NB4 (cell line): ENCODE measurements at regions not wholly inside any gene's neighbourhood (a gene's known extent, or its start where the extent isn't known, plus 50 kb on each side); places are given as distances from the start of the nearest gene placed in this dataset.
"Not testable (repeated sequence)": the region's sequence is repeated elsewhere in the genome, so short reads cannot be mapped to it uniquely, and the experiment has no call there.

Experiments used
- DNase-seq: peaks from one replicate; pipeline ENCODE4 v3.0.0; 2010; ENCODE audit warnings: low read depth
- H3K4me3 ChIP-seq: one replicate; pipeline ENCODE4 v1.5.1; 2011; ENCODE audit warnings: mild to moderate bottlenecking, low read depth, low read length, moderate library complexity
- MYC ChIP-seq: IDR thresholded peaks from 2 replicates; pipeline ENCODE4 v1.6.1; 2011; ENCODE audit warnings: low read depth, low read length
- POLR2A ChIP-seq: IDR thresholded peaks from 2 replicates; pipeline ENCODE4 v1.6.1; 2011; ENCODE audit warnings: mild to moderate bottlenecking; ENCODE audit not compliant: insufficient read length; ENCODE audit errors: extremely low read depth
- TF ChIP-seq, protein P1 (sequence below): IDR thresholded peaks from 2 replicates; pipeline ENCODE4 v1.6.1; 2011; ENCODE audit warnings: low read depth, low read length
- TF ChIP-seq, protein P2 (sequence below): IDR thresholded peaks from one replicate; pipeline ENCODE4 v1.5.1; 2012; ENCODE audit warnings: low read depth, low read length

DNA sequence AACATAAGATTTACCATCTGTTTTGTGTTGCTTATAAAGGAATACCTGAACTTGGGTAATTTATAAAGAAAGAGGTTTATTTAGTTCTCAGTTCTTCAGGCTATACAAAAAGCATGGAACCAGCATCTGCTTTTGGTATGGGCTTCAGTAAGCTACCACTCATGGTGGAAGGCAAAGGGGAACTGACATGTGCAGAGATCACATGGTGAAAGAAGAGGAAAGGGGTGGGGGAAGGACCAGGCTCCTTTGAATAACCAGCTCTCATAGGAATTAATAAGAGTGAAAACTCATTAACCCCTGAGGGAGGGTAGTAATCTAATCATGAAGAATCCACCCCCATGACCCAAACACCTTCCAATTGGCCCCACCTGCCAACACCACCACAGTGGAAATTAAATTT, 89.5 kb upstream of the TMEM170B start:
- no peak overlapping the region for H3K4me3 ChIP-seq
- TF ChIP-seq, protein P1, sequence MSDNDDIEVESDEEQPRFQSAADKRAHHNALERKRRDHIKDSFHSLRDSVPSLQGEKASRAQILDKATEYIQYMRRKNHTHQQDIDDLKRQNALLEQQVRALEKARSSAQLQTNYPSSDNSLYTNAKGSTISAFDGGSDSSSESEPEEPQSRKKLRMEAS: no peak
- TF ChIP-seq, protein P2, sequence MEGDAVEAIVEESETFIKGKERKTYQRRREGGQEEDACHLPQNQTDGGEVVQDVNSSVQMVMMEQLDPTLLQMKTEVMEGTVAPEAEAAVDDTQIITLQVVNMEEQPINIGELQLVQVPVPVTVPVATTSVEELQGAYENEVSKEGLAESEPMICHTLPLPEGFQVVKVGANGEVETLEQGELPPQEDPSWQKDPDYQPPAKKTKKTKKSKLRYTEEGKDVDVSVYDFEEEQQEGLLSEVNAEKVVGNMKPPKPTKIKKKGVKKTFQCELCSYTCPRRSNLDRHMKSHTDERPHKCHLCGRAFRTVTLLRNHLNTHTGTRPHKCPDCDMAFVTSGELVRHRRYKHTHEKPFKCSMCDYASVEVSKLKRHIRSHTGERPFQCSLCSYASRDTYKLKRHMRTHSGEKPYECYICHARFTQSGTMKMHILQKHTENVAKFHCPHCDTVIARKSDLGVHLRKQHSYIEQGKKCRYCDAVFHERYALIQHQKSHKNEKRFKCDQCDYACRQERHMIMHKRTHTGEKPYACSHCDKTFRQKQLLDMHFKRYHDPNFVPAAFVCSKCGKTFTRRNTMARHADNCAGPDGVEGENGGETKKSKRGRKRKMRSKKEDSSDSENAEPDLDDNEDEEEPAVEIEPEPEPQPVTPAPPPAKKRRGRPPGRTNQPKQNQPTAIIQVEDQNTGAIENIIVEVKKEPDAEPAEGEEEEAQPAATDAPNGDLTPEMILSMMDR: no peak
- TF ChIP-seq MYC: no peak
- DNase-seq: no peak

DNA sequence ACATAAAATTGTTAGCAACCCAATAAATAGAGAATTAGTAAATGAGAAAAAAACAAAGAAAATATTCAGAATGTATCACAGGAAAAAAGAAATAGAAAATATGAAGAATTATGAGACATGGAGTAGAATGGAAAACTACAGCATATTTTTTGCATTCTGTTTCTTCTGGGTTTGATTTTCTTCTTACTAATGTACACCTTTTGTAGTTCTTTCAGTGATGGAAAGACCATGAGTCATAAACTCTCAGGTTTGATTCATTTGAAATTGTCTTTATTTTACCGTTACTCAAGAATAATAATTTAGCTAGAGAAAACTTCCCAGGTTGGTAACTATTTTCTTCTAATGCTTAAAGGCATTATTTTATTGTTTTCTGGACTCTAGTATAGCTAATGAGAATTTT, 90.3 kb upstream of the TMEM170B start:
- DNase-seq: no peak
- no peak overlapping the region for H3K4me3 ChIP-seq
- TF ChIP-seq POLR2A (no peak), MYC (no peak)
- TF ChIP-seq, protein P1: no peak
- TF ChIP-seq, protein P2: no peak

DNA sequence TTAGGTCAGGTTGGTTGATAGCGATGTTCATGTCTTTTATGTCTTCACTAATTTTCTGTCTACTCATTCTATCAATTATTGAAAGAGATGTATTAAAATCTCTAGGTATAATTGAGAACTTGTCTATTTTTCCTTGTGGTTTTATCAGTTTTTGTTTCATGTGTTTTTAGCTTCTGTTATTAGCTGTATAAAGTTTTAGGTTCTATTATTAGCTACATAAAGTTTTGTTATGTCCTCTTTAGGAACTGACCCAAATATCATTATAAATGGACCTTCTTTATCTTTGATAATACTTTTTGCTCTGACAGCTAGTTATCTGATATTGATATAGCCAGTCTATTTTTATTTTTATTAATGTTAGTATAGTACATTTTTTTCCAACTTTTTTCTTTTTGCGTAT, 92.4 kb upstream of the TMEM170B start:
- H3K4me3 ChIP-seq: no peak overlapping the region
- no peak for DNase-seq
- TF ChIP-seq, protein P2: no peak
- TF ChIP-seq MYC (no peak), POLR2A (no peak)
- TF ChIP-seq, protein P1: no peak

DNA sequence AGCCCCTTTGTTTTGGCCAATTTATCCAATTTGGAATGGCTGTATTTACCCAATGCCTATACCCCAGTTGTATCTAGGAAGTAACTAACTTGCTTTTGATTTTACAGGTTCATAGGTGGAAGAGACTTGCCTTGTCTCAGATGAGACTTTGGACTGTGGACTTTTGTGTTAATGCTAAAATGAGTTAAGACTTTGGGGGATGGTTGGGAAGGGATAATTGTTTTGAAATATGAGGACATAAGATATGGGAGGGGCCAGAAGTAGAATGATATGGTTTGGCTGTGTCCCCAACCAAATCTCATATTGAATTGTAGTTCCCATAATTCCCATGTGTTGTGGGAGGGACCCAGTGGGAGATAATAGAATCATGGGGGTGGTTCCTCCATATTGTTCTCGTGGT, 94.4 kb upstream of the TMEM170B start:
- H3K4me3 ChIP-seq, DNase-seq: not testable (repeated sequence)

DNA sequence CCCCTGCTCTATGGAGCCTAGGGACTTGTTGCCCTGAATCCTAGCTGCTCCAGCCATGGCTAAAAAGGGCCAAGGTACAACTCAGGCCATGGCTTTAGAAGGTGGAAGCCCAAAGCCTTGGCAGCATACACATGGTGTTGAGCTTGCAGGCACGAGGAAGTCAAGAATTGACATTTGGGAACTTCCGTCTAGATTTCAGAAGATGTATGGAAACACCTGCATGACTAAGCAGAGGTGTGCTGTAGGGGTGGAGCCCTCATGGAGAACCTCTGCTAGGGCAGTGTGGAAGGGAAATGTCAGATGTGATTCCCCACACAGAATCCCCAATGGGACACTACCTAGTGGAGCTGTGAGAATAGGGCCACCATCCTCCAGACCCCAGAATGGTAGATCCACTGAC, 95.1 kb upstream of the TMEM170B start:
- no peak overlapping the region for H3K4me3 ChIP-seq
- TF ChIP-seq, protein P1: no peak
- no peak for TF ChIP-seq POLR2A
- TF ChIP-seq MYC: no peak
- TF ChIP-seq, protein P2: no peak
- no peak for DNase-seq

DNA sequence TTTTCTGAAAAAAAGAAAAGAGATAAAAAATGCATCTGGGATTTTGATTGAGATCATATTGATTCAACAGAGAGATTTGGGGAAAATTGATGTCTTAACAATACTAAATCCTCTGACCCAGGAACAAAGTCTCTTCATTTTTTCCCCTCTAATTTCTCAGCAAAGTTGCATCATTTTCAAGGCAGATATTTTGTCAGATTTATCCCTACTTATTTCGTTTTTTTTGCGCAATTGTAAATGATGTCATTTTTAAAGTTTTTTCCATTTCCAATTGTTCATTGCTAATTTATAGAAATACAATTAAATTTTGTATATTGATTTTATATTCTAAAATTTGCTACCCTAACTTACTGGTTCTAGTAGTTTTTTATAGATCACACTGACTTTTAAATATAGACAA, 97.7 kb upstream of the TMEM170B start:
- TF ChIP-seq POLR2A (no peak), MYC (no peak)
- TF ChIP-seq, protein P1: no peak
- TF ChIP-seq, protein P2: no peak
- H3K4me3 ChIP-seq: no peak overlapping the region
- no peak for DNase-seq
